ENCODE measurements at regions not wholly inside any gene's neighbourhood (a gene's known extent, or its start where the extent isn't known, plus 50 kb on each side); places are given as distances from the start of the nearest gene placed in this dataset.

DNA sequence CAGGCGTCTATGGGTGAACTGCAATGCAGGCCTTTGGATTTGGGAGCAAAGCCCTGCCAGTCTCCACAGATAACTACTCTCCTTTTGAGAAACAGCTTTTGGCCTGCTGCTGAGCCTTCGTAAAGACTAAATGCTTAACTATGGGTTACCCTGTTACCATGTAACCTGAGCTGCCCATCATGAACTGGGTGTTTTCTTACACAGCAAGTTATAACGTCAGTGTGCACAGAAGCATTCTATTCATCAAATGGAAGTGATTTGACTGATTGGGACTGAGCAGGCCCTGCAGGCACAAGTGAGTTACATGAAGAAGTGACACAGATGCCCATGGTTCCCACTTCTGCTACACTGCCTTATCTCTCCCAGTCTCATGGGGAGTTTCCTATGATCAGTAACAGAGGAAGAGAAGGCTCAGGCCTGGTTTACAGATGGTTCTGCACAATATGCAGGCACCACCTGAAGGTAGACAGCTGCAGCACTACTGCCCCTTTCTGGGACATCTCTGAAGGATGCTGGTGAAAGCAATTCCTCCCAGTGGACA is 319.1 kb downstream of the CD83 start (continued):
- no peak for TF ChIP-seq JUND (IDR thresholded peaks at IDR 0.05)

GRCh38 chr6:14439419-14439818 is 321.8 kb downstream of the CD83 start:
- no peak for DNase-seq
- POLR2A ChIA-PET = no interaction called here
- Histone ChIP-seq H3K27ac (ENCODE audit: low read depth in 2 of 2, low read length in 1 of 2) (no peak overlapping the region), H3K36me3 (replicated peaks in 1 of 2; ENCODE audit: control insufficient read depth in 1 of 2, insufficient read depth in 2 of 2, low read length in 1 of 2) (no peaks in the 10 kb centered on the region), H3K9me2 (no peaks in the 10 kb centered on the region), H3K4me2 (no peak overlapping the region), H3K27me3 (ENCODE audit: insufficient read depth) (no peaks in the 10 kb centered on the region), H2AFZ (ENCODE audit: low read depth) (no peak overlapping the region), H3K79me2 (ENCODE audit: insufficient read depth) (no peaks in the 10 kb centered on the region), H3K9me3 (no peaks in the 10 kb centered on the region), H3K9ac (no peak overlapping the region), H3K4me1 (ENCODE audit: control insufficient read depth in 1 of 2, insufficient read depth in 2 of 2, low read depth in 1 of 2, low read length in 1 of 2) (no peaks in the 10 kb centered on the region; a peak in 1 of 4 replicates), H3F3A (replicated peaks; ENCODE audit: insufficient read depth) (no peaks in the 10 kb centered on the region), H4K20me1 (ENCODE audit: insufficient read depth) (no peaks in the 10 kb centered on the region), H3K4me3 (ENCODE audit: low read depth in 2 of 2, low read length in 1 of 2) (no peak overlapping the region)
- CTCF ChIA-PET = interaction anchor here (1.3 kb wide), 1 partner anchor 8 kb away, joined by 3 read pairs; no protein-coding TSS in a partner anchor
- WGBS (ENCODE audit: low lambda C conversion rate) = 47% methylated on average over 5 of the region's 5 CpGs
- TF ChIP-seq EZH2phosphoT487 (IDR thresholded peaks at IDR 0.05; ENCODE audit: borderline replicate concordance, low read depth) (no peak), FOXJ3 (CRISPR knock-in tag; IDR thresholded peaks at IDR 0.05) (no peak), RFX5 (IDR thresholded peaks at IDR 0.05; ENCODE audit: low read length) (no peak), USF1 (IDR thresholded peaks at IDR 0.05; ENCODE audit: borderline replicate concordance, low read depth) (no peak), FOXM1 (IDR thresholded peaks at IDR 0.05; ENCODE audit: low read depth) (no peak), NFIC (IDR thresholded peaks at IDR 0.05; ENCODE audit: borderline replicate concordance) (no peak), GATA2 (CRISPR knock-in tag; IDR thresholded peaks at IDR 0.05) (no peak), REST (IDR thresholded peaks at IDR 0.05; ENCODE audit: low read depth, low read length) (no peak), TAF1 (IDR thresholded peaks at IDR 0.05; ENCODE audit: borderline replicate concordance, low read depth, low read length) (no peak)
- TF ChIP-seq, protein P1, sequence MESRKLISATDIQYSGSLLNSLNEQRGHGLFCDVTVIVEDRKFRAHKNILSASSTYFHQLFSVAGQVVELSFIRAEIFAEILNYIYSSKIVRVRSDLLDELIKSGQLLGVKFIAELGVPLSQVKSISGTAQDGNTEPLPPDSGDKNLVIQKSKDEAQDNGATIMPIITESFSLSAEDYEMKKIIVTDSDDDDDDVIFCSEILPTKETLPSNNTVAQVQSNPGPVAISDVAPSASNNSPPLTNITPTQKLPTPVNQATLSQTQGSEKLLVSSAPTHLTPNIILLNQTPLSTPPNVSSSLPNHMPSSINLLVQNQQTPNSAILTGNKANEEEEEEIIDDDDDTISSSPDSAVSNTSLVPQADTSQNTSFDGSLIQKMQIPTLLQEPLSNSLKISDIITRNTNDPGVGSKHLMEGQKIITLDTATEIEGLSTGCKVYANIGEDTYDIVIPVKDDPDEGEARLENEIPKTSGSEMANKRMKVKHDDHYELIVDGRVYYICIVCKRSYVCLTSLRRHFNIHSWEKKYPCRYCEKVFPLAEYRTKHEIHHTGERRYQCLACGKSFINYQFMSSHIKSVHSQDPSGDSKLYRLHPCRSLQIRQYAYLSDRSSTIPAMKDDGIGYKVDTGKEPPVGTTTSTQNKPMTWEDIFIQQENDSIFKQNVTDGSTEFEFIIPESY (IDR thresholded peaks at IDR 0.05; ENCODE audit: borderline replicate concordance, low read depth) = no peak

Data from SK-N-SH (cell line).